Left ventricle myocardium inferior (tissue), 1 donor: ENCODE measurements at regions not wholly inside any gene's neighbourhood (a gene's known extent, or its start where the extent isn't known, plus 50 kb on each side); places are given as distances from the start of the nearest gene placed in this dataset.

ENCODE experiments used
- DNase-seq: peaks from one replicate; pipeline ENCODE4 v3.0.0-alpha.2; 2020
- H3K27ac ChIP-seq: fragments of 200-600 bp; replicated peaks from 2 replicates; pipeline ENCODE4 v1.8.0; 2021
- H3K27me3 ChIP-seq: fragments of 200-600 bp; 2 replicates; pipeline ENCODE4 v1.8.0; 2021; ENCODE audit warnings: low read depth
- H3K36me3 ChIP-seq: fragments of 200-600 bp; 2 replicates; pipeline ENCODE4 v1.8.0; 2021
- H3K4me1 ChIP-seq: fragments of 200-600 bp; 2 replicates; pipeline ENCODE4 v1.8.0; 2021
- H3K4me3 ChIP-seq: fragments of 200-600 bp; 2 replicates; pipeline ENCODE4 v1.8.0; 2021; ENCODE audit warnings: mild to moderate bottlenecking, moderate library complexity
- H3K9me3 ChIP-seq: fragments of 200-600 bp; replicated peaks from 2 replicates; pipeline ENCODE4 v1.8.0; 2021
- CTCF ChIP-seq: fragments of 200-600 bp; IDR thresholded peaks from 2 replicates; pipeline ENCODE4 v1.8.0; 2021; ENCODE audit warnings: antibody characterized with exemption, mild to moderate bottlenecking, borderline replicate concordance
- intact Hi-C: fragments of 100-400 bp; cut with micrococcal nuclease; formaldehyde crosslinking; loops from one replicate; pipeline ENCODE4 v1.11.0; 2022
- donor health status: DM: no; HTN: yes; CAD: no; lungs with severe emphysema.

GRCh38 chr9:551986-552929, 289.2 kb upstream of the DMRT1 start:
- no peak for DNase-seq
- TF ChIP-seq CTCF = no peak
- intact Hi-C loops = no loop called here
- Histone ChIP-seq H3K27me3 (no peaks in the 10 kb centered on the region), H3K36me3 (no peaks in the 10 kb centered on the region), H3K4me3 (no peak overlapping the region), H3K27ac (peak overlapping the region; percentile 86), H3K4me1 (peaks cover 56% of the 10 kb centered on the region), H3K9me3 (no peaks in the 10 kb centered on the region)

- no peaks in the 10 kb centered on the region for H3K27me3 ChIP-seq
- peaks cover 45% of the 10 kb centered on the region for H3K4me1 ChIP-seq
- H3K27ac ChIP-seq = no peak overlapping the region
- TF ChIP-seq CTCF = no peak
- DNase-seq = no peak
- H3K36me3 ChIP-seq = no peaks in the 10 kb centered on the region
- no peaks in the 10 kb centered on the region for H3K9me3 ChIP-seq
- no peak overlapping the region for H3K4me3 ChIP-seq
- intact Hi-C loops = no loop called here
Measured at GRCh38 chr9:555493-555892, 286.0 kb upstream of the DMRT1 start.

GRCh38 chr9:556199-556598, 285.3 kb upstream of the DMRT1 start:
- H3K4me1 ChIP-seq = peaks cover 50% of the 10 kb centered on the region
- no peaks in the 10 kb centered on the region for H3K36me3 ChIP-seq
- no peaks in the 10 kb centered on the region for H3K27me3 ChIP-seq
- H3K9me3 ChIP-seq = no peaks in the 10 kb centered on the region
- no peak for DNase-seq
- intact Hi-C loops = no loop called here
- no peak for TF ChIP-seq CTCF
- no peak overlapping the region for H3K27ac ChIP-seq
- no peak overlapping the region for H3K4me3 ChIP-seq

- TF ChIP-seq CTCF = no peak
- intact Hi-C loops = no loop called here
Measured at GRCh38 chr9:556675-557074, 284.8 kb upstream of the DMRT1 start.

GRCh38 chr9:557601-558201, 283.8 kb upstream of the DMRT1 start:
- Histone ChIP-seq H3K36me3 (no peaks in the 10 kb centered on the region), H3K27me3 (no peaks in the 10 kb centered on the region), H3K9me3 (no peaks in the 10 kb centered on the region), H3K4me1 (peaks cover 49% of the 10 kb centered on the region), H3K4me3 (no peak overlapping the region), H3K27ac (no peak overlapping the region)
- intact Hi-C loops = no loop called here
- no peak for DNase-seq
- TF ChIP-seq CTCF = no peak

More at GRCh38 chr9:556675-557074, 284.8 kb upstream of the DMRT1 start:
- H3K4me3 ChIP-seq = no peak overlapping the region
- no peak overlapping the region for H3K27ac ChIP-seq
- H3K9me3 ChIP-seq = no peaks in the 10 kb centered on the region
- H3K27me3 ChIP-seq = no peaks in the 10 kb centered on the region
- peaks cover 51% of the 10 kb centered on the region for H3K4me1 ChIP-seq
- H3K36me3 ChIP-seq = no peaks in the 10 kb centered on the region
- no peak for DNase-seq
